GM19238 (cell line): ENCODE measurements at regions not wholly inside any gene's neighbourhood (a gene's known extent, or its start where the extent isn't known, plus 50 kb on each side); places are given as distances from the start of the nearest gene placed in this dataset.
"Not testable (repeated sequence)": the region's sequence is repeated elsewhere in the genome, so short reads cannot be mapped to it uniquely, and the experiment has no call there.

ENCODE experiments used
- DNase-seq: peaks from one replicate; pipeline ENCODE4 v3.0.0; 2011; ENCODE audit warnings: low spot score; ENCODE audit not compliant: insufficient read length

DNA sequence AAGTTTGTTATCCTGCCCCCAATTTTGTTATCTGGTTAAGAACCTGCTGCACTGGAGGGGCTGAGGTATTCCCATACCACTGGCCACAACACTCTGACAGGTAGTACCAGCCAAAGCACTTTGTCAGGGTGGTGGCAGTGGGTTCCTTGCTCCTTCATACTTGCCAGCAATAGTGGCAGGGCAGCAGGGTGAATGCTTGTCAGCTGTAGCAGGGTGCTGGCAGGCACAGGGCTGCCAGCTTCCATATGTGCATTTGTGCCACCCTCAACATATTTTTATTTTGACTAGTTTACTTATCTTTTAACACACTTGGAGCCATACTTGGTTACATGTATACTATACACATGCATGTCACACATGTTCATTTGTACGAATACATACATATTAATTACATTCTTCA is 294.0 kb upstream of the VWC2 start:
- DNase-seq = no peak

DNA sequence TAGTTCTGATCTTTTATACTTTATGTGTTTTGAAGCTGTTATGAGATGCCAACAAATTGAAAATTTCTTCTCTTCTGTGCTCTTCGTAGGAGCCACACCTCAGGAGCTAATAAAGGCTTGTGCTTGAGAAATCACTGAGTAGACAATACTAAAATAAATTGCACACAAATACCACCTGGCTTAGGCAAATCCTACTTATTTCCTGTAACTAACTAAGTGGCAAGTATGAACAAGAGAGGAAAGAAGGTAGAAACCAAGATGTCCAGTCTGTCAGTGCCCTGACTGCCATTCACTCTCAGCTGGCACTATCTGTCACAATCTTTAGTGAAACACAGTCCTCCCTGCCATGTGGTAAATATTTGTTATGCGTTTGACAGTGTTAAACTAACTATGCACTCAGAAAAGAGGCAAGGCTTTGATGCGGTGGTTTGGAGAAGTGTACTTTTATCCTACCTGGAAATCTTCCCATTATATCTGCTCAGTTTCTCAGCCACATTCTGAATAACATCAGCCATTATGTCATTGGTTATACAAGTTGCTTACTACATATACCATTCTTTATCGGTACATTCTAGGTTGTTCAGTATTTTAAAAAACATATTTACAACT is 293.4 kb upstream of the VWC2 start:
- DNase-seq = no peak

DNA sequence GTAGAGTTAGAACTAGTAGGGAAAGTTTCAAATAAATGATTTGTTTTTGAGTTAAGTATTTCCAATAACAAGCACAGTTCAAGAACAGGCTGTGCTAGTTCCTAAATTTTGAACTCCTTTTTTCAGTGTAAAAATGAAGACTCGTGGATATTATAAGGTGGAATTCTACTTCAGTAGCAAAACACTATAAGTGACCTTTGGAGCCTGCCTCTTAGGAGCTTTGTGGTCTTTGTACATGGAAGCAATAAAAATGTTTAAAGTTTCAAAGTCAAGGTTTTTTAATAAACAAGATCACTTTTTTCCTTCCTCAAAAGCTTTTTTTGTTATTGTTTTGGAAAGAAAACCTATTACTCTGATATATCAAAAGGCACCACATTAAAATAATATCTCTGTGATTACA is 292.4 kb upstream of the VWC2 start:
- no peak for DNase-seq

DNA sequence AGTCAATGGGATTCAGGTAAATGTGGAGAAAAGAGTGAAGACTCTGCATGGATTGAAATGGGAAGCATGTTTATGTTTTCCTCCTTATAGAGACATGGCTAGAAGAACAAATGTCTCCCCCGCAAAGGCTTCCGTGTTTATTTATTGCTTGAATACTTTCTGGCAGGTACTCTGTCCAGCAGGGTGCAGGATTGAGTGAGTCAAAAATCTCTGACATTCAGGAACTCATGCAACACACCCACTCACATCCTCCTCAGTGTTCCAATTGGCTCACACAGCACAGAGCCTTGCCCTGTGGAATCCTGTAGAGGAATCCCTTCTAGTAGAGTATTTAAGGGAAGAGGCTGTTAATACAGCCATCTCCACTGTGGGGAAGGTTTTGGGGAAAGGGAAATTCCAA is 290.3 kb upstream of the VWC2 start:
- no peak for DNase-seq

DNA sequence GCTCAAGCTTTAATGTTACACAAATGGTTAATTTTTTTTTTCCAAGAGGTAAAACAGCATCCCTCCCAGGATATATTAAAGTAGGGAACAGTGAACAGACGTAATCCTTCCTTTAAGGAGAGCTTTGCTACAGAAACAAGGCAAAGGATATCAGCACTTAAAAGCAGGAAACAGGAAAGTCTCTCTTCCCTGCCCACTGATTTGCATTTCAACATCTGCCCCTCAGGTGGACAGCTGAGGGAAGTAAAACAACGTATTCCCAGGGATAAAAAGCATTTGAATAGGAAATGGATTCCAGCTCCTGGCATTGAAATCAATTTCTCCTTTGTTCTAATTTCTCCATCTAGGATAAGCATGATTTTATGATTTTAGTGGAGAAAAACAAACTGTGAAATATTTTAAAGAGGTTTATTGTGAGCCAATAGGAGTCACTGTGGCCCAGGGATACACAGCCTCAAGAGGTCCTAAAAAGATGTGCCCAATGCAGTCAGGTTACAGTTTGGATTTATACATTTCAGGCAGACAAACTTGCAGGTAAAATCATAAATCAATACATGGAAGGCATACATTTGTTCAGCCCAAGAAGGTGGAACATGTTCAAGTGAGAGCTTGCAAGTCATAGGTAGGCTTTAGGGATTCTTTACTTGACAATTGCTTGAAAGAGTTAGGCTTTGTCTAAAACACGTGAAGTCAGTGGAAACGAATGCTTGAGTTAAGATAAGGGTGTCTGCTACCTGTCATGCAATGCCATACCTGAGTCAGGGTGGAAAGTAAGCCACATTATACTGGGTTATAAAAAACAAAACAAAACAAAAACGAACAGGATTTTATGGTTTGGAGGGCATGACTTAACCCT is 286.2 kb upstream of the VWC2 start:
- no peak for DNase-seq

DNA sequence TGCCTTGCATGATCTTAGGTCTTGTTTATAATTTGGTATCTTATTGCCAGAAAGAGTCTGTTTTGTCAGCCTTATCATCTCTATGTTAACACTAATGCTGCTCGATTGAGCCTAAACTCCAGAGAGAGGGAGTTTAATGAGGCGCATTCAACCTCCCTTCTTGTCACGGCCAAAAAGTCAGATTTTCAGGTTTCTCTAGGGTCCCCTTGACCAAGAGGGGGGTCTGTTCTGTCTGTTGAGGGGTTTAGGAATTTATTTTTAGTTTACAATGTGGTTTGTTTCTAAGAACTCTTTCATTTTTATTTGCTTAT is 285.7 kb upstream of the VWC2 start:
- no peak for DNase-seq

DNA sequence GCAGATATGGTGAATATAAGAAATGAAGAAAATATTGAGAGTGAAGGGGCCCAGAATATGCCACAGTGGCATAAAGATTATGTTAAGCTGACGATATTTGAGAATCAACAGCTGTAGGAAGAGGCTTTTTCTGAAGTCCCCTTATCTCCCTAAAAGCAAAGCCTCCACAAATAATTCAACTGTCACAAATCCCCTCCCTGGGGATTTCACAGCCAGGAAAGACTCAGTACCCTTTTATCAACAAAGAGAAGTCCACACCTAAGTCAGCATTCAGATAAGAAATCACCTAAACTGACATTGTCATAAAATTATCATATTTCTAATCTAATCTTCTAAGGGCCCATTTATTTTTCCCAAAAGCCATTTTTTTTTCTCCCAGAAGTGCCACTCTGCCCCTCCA is 284.9 kb upstream of the VWC2 start:
- DNase-seq = no peak

DNA sequence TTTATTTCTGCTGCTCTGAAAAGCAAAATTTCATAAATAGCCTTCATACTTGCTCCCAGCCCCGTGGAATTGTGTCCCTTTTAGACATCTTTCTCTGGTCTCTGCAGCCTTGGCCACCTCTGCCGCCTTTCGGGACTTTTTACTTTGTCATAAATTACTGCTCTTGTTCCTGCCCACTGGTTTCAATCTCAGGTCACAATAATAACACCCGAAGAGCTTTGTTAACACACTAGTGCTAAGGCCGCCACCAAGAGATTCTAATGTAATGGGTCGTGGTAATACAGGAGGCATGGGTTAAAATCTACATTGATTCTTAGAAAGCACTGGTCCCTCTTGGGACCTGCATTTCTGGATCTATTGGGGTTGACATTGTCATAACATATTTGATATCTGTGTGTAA is 276.0 kb upstream of the VWC2 start:
- DNase-seq = no peak

DNA sequence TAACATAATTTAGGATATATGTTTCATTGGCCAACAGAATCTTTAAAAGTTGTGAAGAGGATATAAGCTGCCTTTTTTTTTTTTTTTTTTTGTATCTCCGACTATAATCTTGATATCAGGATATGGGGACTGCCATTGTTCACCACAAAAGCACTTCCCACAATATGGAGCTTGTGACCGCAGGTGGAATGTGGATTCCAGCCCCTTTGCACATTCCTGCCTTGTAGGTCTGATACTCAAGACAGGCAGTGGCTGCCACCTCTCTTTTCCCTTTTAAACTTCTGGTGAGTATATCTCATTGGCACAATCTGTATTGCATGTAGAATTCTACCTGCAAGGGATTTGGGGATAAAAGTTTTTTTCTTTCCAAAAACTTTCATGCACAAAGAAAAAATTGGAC is 272.7 kb upstream of the VWC2 start:
- DNase-seq = no peak

DNA sequence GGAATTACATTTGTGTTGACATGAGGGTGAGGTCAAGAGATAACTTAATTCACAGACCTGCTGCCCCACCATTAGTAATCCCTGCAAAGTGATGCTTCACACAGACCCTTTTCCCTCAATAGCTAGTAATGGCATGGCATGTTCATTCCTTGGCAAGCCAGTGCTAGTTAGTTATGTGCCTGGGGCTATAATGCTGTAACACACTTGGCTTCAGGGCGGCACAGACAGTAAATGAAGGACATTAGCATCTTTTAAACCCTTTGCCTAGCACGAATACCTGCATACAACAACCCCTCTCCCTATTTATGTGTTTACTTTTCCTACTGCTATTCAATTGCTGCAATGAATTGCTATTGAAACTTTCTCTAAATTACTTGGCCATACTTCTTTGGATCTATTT is 266.2 kb upstream of the VWC2 start:
- not testable (repeated sequence) for DNase-seq

DNA sequence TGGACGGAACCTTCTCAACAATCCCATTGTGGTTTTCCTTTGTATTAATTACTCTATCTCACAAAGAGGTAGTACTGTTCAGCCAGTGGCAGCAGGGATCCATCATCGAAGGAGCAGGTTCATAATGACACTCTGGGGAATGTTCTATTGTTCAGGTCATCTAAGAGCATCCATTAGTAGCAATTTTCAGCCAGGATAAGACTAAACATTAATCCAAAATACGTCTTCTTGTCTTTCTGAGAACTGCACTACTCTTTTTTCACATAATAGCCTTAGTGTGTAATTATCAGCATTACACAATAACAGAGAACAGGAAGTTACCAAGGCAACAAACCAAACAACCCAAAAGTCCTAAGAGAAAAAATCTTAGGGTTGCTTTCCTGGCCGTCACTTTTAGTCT is 259.5 kb upstream of the VWC2 start:
- no peak for DNase-seq

DNA sequence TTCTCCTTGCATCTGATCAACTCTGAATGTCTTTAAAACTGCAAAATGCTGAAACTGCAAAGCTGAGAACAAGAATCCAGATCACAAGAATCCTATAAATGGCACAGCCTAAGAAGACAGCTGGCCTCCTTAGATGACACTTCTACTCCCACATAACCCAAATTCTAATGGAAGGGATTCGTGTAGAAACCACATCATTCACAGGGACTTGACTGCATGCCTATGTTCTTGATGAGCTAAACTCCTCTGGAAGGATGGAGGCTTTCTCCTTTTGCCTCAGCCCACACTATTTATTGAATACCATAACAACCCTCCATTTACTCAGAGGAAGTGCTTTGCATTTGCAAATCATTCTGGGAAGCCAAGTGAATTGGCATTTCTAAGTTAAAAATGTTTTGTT is 252.5 kb upstream of the VWC2 start:
- DNase-seq = no peak

DNA sequence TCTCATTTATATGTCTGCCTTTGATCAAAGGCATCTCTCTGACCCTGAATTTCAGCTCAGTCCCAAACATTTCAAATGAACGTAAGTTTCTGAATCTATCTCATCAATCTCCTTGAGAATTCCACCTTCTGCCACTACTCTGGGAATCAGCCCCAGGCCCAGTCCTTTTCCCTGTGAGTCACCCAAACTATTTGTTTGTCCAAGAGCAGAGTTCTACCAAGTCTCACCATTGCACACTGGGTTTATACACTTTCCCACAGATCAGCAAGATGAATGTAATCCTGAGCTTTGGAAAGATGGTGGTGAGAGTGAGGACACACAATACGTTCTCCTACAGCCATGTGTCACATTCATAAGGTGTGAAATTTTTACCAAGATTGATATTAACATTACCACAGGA is 251.3 kb upstream of the VWC2 start:
- DNase-seq = no peak

DNA sequence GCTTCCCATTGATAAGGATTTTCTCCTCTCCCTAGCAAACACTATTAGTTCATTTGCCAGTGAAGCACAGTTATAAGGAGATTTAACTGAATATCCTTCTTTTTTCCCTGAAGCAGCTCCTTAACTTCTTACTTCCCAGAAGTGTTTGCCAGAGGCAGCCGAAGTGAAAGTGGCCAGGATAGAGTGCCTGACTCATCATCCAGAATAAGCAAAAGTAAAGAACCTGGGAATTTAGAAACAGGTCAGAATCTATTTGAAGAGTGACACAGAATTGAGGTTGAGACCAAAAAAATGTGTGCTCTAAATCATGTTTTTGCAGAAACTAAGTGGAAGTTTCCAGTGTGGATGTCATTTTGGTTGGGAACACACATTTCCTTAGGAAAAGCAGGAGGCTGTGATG is 249.6 kb upstream of the VWC2 start:
- no peak for DNase-seq

DNA sequence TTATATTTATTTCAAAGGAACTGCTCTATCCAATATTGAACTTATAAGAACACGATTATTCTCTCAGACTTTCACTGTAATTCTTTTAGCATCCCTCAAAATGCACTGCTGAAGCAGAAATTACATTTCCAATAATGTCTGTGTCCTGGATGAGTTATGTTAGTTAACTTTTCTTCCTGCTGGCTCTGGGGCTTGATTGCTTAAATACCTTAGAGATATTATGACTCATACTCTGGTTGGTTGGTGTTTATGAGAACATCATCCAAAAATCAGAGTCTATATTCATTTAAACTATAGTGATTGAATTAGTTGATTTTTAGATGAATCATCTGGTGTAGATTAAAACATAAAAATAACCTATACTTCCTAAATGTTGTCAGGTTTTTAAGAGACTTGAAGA is 246.3 kb upstream of the VWC2 start:
- DNase-seq = no peak

DNA sequence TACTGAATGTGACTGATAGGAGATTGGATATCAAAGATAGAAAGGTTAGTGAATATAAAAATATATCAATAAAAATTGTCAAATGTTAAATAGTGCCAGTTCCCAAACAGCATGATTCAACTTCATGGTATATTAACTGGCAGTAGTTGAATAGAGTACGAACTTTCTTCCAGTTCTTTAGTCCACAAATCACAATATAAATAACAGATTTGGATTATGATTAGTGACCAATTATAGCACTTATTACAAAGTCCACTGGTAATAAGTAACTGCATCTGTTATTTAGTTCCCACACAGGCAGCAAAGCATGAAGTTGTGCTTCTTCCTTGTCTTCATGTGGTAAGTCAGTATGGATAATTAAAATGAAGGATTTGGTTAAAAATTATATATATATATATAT is 243.0 kb upstream of the VWC2 start:
- DNase-seq = no peak

DNA sequence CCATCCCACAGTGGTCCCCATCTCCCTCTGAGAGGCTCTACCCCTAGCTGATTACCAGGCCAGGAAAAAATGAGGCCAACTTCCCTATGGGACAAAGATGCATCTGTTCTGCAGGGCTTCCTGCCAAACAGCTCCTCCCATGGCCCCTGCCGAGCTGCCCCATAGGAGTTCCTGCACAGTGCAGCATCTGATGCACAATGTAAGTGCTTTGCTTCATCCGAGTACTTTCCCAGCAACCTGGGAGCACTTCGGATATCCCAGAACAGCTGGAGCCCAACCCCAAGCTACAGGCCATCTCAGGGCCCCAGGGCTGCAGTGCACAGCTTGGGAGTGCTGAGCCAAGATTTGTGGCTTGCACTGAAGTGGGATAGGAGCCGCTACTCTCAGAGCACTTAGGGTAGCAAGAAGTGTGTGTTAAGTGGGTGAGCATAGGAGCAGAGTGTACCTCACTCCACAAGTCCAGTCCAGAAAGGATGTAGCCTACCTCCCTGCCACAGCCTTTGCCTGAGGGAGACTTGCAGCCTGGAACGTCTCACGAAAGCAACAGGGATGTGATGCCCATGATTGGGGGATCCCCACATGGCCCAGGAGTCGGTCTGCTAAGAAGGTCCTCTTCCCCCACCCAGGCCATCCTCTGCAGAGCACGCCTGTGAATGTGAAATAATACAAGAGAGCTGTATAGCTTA is 209.6 kb upstream of the VWC2 start:
- DNase-seq = no peak

DNA sequence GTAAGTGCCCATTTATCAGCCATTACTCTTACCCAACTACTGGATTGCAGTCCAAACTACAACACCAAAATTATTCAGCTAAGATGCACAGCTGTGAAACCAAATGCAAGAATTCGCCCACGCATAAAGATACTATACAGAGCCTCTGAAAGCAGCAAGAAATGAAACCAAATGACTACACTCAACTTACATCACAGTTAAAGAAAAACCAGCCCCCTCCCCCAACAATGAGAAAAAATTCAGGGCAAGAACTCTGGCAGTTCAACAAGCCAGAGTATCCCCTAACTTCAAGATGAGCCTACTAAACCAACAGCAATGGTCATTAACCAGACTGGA is 209.1 kb upstream of the VWC2 start:
- no peak for DNase-seq

DNA sequence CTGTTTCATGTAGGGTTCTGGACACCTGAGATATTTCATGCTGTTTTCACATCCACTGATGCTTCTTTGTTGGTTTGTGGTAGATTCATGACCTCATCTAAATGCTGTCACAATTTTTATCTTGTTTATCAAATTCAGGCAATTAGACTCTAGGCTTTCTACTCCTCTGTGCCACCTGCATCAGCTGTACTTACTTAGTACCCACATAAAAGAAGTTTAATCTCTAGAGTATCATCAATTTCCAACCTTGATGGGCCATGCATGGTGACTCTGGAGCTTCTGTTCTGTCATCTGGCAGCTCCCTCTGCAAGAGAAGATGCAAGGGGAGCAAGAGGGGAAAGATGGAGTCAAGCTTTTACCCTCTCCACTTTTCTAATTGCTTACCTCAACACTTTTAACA is 195.9 kb upstream of the VWC2 start:
- no peak for DNase-seq

DNA sequence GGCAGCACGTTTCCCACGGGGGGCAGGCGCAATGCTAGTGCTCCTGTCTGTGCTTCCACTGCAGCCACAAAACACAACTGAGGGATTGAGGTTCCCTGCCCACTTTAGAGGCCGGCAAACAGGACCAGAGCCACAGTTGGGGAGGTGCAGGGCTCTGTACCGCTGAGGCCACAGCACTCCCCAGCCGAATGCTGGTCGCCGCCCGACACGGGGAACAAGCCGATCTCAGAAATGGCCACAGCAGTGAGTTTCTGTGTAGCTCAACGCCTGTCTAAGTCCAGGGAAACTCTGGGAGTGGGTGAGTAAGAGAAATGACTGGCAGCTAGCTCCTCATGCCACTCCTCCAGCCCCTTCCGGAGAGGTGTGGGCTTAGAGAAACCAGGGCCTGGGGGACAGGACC is 194.0 kb upstream of the VWC2 start:
- DNase-seq = no peak

DNA sequence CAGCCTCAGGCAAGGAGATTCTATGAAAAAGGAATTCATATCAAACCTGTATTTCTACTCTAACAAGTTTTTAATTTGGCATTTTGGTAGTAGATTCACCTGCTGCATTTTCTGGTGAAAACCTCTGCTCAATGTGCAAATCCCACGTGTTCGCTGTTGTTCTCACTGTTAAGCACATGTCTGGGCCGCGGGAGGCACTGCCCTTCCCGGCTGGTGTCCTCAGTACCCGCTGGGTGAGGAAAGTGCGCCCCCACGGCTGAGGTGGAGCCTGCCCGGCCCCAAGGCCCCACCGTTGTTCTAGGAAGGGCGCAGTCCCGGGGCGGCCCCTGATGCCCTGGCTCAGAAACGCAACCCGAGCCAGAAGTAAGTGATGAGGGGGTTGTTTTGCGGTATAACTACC is 193.4 kb upstream of the VWC2 start:
- DNase-seq = no peak

DNA sequence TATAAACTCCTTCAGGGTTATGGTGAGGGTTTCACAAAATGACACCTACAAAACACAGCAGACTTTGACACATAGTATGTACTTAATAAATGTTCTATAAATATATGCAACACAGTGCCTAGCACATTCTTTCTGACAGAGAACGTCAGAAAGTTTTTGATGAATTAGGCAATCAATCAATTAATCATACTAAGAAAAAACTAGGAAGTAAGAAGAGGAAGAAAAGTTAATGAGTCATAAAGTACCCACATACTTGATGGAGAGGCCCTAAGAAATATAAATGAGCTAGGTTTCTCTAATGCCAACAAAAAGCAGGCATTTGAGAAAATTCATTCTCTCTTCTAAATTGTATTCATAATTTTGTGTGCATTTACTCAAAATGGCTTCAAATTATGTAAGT is 192.7 kb upstream of the VWC2 start:
- DNase-seq = no peak

DNA sequence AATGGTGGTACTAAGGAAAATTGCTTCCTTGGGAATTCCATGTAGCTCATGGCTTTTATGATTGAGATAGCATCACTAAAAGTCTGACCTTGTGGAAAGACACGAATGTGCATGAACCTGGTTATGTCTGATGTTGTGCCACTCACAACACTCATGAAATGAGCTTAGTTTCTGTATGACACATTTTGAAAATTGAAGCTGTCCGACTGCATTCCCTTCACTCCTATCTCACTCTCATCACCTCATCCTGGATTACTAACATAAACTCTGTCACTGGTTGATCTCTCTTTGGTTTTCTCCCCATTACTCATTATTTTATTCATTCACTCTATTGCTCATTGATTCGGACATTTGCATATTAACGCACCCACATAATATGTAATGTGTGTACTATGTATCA is 190.0 kb upstream of the VWC2 start:
- DNase-seq = no peak
